Thyroid gland (tissue), 4 donors: ENCODE measurements at regions not wholly inside any gene's neighbourhood (a gene's known extent, or its start where the extent isn't known, plus 50 kb on each side); places are given as distances from the start of the nearest gene placed in this dataset.

Experiments used
- CTCF ChIP-seq, 6 experiments: fragments of 200-600 bp in 3 of 6; fragments of 450-650 bp in 3 of 6; sonication (generic) in 3 of 6; IDR thresholded peaks; one replicate each; pipeline ENCODE4 v1.5.1; 2016 to 2019; ENCODE audit warnings: antibody characterized with exemption in 6 of 6, mild to moderate bottlenecking in 2 of 6, inconsistent platforms in 1 of 6, moderate library complexity in 1 of 6
- POLR2A ChIP-seq, 2 donors: fragments of 450-650 bp; IDR thresholded peaks; one replicate each; pipeline ENCODE4 v1.6.1; 2017; ENCODE audit warnings: antibody characterized with exemption in 2 of 2, mild to moderate bottlenecking in 2 of 2, moderate library complexity in 1 of 2

- TF ChIP-seq POLR2A (IDR thresholded peaks at IDR 0.05) (no peak), CTCF (IDR thresholded peaks at IDR 0.05) (peak in 4 of 6 experiments; percentile 5 to 52 (median 50))
Measured at GRCh38 chr18:32576296-32576916, 105.7 kb upstream of the GAREM1 start.
